H9 (cell line): ENCODE measurements at regions not wholly inside any gene's neighbourhood (a gene's known extent, or its start where the extent isn't known, plus 50 kb on each side); places are given as distances from the start of the nearest gene placed in this dataset.

Experiments
- DNase-seq: peaks from one replicate; pipeline ENCODE4 v3.0.0-alpha.2; 2017
- H2AFZ ChIP-seq: one replicate; pipeline ENCODE4 v1.6.1; 2013; ENCODE audit warnings: mild to moderate bottlenecking, low read length, control low read depth, moderate library complexity
- H2AK5ac ChIP-seq: 2 replicates; pipeline ENCODE4 v1.6.1; 2013; ENCODE audit warnings: low read length, control low read depth, mixed read lengths; ENCODE audit not compliant: insufficient read length
- H2BK120ac ChIP-seq: one replicate; pipeline ENCODE4 v1.6.1; 2013; ENCODE audit warnings: low read depth, mild to moderate bottlenecking, low read length, control low read depth, inconsistent platforms; ENCODE audit not compliant: poor library complexity, severe bottlenecking
- H2BK12ac ChIP-seq: 2 replicates; pipeline ENCODE4 v1.6.1; 2013; ENCODE audit warnings: low read length, control low read depth, mixed read lengths, low read depth; ENCODE audit not compliant: insufficient read length
- H2BK15ac ChIP-seq: 2 replicates; pipeline ENCODE4 v1.6.1; 2013; ENCODE audit warnings: low read depth, low read length, control low read depth
- H2BK20ac ChIP-seq: one replicate; pipeline ENCODE4 v1.6.1; 2013; ENCODE audit warnings: low read depth, mild to moderate bottlenecking, low read length, control low read depth, inconsistent platforms; ENCODE audit not compliant: poor library complexity, severe bottlenecking
- H2BK5ac ChIP-seq: 2 replicates; pipeline ENCODE4 v1.6.1; 2013; ENCODE audit warnings: low read length, control low read depth, mixed read lengths; ENCODE audit not compliant: insufficient read length
- H3K14ac ChIP-seq: 2 replicates; pipeline ENCODE4 v1.6.1; 2013; ENCODE audit warnings: low read length, control low read depth; ENCODE audit not compliant: insufficient read depth
- H3K18ac ChIP-seq: 2 replicates; pipeline ENCODE4 v1.6.1; 2013; ENCODE audit warnings: low read depth, mild to moderate bottlenecking, mixed read lengths, low read length, control low read depth; ENCODE audit not compliant: insufficient read length
- H3K23ac ChIP-seq: 2 replicates; pipeline ENCODE4 v1.6.1; 2013; ENCODE audit warnings: low read length, control low read depth, mixed read lengths, low read depth; ENCODE audit not compliant: insufficient read length
- H3K23me2 ChIP-seq: 2 replicates; pipeline ENCODE4 v1.6.1; 2013; ENCODE audit warnings: low read depth, mild to moderate bottlenecking, mixed read lengths, low read length, control low read depth; ENCODE audit not compliant: insufficient read length, poor library complexity, severe bottlenecking
- H3K27ac ChIP-seq: 2 replicates; pipeline ENCODE4 v1.5.1; 2013; ENCODE audit warnings: low read length, control low read depth, mixed read lengths, low read depth; ENCODE audit not compliant: insufficient read length
- H3K27me3 ChIP-seq: 2 replicates; pipeline ENCODE4 v1.6.1; 2013; ENCODE audit warnings: low read length, control low read depth, inconsistent platforms; ENCODE audit not compliant: insufficient read depth
- H3K4ac ChIP-seq: 2 replicates; pipeline ENCODE4 v1.6.1; 2013; ENCODE audit warnings: low read depth, mild to moderate bottlenecking, control low read depth, inconsistent platforms, low read length, moderate library complexity
- H3K4me1 ChIP-seq: 2 replicates; pipeline ENCODE4 v1.6.1; 2013; ENCODE audit warnings: low read length, control low read depth, inconsistent platforms; ENCODE audit not compliant: insufficient read depth
- H3K4me2 ChIP-seq: 2 replicates; pipeline ENCODE4 v1.6.1; 2013; ENCODE audit warnings: low read length, control low read depth, mixed read lengths; ENCODE audit not compliant: insufficient read length, insufficient read depth
- H3K56ac ChIP-seq: 2 replicates; pipeline ENCODE4 v1.6.1; 2013; ENCODE audit warnings: low read depth, mild to moderate bottlenecking, mixed read lengths, low read length, control low read depth; ENCODE audit not compliant: insufficient read length
- H3K79me1 ChIP-seq: 2 replicates; pipeline ENCODE4 v1.6.1; 2013; ENCODE audit warnings: low read depth, mild to moderate bottlenecking, moderate library complexity, low read length, control low read depth, inconsistent platforms; ENCODE audit not compliant: insufficient read depth, poor library complexity, severe bottlenecking
- H3K79me2 ChIP-seq: 2 replicates; pipeline ENCODE4 v1.6.1; 2013; ENCODE audit warnings: low read length, control low read depth, inconsistent platforms; ENCODE audit not compliant: insufficient read depth
- H3K9ac ChIP-seq: 2 replicates; pipeline ENCODE4 v1.6.1; 2013; ENCODE audit warnings: low read length, control low read depth, mixed read lengths; ENCODE audit not compliant: insufficient read length; ENCODE audit errors: extremely low read depth
- H3K9me3 ChIP-seq: one replicate; pipeline ENCODE4 v1.6.1; 2013; ENCODE audit warnings: low read depth, low read length, inconsistent platforms; ENCODE audit not compliant: control insufficient read depth
- H3T11ph ChIP-seq: one replicate; pipeline ENCODE4 v1.6.1; 2013; ENCODE audit warnings: mild to moderate bottlenecking, low read length, control low read depth, inconsistent platforms
- H4K20me1 ChIP-seq: one replicate; pipeline ENCODE4 v1.6.1; 2013; ENCODE audit not compliant: control insufficient read depth, insufficient read length, insufficient read depth
- H4K5ac ChIP-seq: 2 replicates; pipeline ENCODE4 v1.6.1; 2013; ENCODE audit warnings: low read depth, mild to moderate bottlenecking, mixed read lengths, low read length, control low read depth; ENCODE audit not compliant: insufficient read length
- H4K8ac ChIP-seq: replicated peaks from 2 replicates; pipeline ENCODE4 v1.6.1; 2013; ENCODE audit warnings: low read length, control low read depth, mixed read lengths, low read depth; ENCODE audit not compliant: insufficient read length
- H4K91ac ChIP-seq: 2 replicates; pipeline ENCODE4 v1.6.1; 2013; ENCODE audit warnings: low read depth, mild to moderate bottlenecking, moderate library complexity, mixed read lengths, low read length, control low read depth; ENCODE audit not compliant: insufficient read length
- H3K27ac Mint-ChIP-seq, 3 experiments: 2 replicates in 2 of 3; 3 replicates in 1 of 3; pipeline ENCODE4 v1.8.0; 2020 to 2021; ENCODE audit warnings: mixed read lengths in 3 of 3, mild to moderate bottlenecking in 1 of 3, moderate library complexity in 1 of 3
- H3K27me3 Mint-ChIP-seq: 2 replicates; pipeline ENCODE4 v1.8.0; 2021; ENCODE audit warnings: low read depth, mild to moderate bottlenecking, moderate library complexity, mixed read lengths
- H3K36me3 Mint-ChIP-seq, 3 experiments: 2 replicates in 2 of 3; 3 replicates in 1 of 3; pipeline ENCODE4 v1.8.0; 2020 to 2021; ENCODE audit warnings: low read depth in 3 of 3, mixed read lengths in 3 of 3; ENCODE audit not compliant: insufficient read depth in 1 of 3
- H3K4me1 Mint-ChIP-seq, 2 experiments: 2 replicates each; pipeline ENCODE4 v1.8.0; 2020; ENCODE audit warnings: mixed read lengths in 2 of 2
- H3K4me3 Mint-ChIP-seq, 2 experiments: 2 replicates in 1 of 2; 3 replicates in 1 of 2; pipeline ENCODE4 v1.8.0; 2020 to 2021; ENCODE audit warnings: mild to moderate bottlenecking in 2 of 2, mixed read lengths in 2 of 2, moderate library complexity in 1 of 2
- H3K9me3 Mint-ChIP-seq, 2 experiments: 2 replicates in 1 of 2; 3 replicates in 1 of 2; pipeline ENCODE4 v1.8.0; 2020; ENCODE audit warnings: mild to moderate bottlenecking in 2 of 2, mixed read lengths in 2 of 2, moderate library complexity in 1 of 2
- WGBS: extraction: QIAGEN DNeasy Blood & Tissue Kit; methylation state at CpG from one replicate; pipeline ENCODE4 v1.1.7; 2013; ENCODE audit warnings: missing lambda C conversion rate, low lambda C conversion rate, mixed read lengths; ENCODE audit not compliant: insufficient read length; ENCODE audit errors: extremely low coverage; 5-methylcytosine and 5-hydroxymethylcytosine counted together
- TF ChIP-seq, protein P1 (sequence below): fragments of 200-600 bp; sonication (generic); conservative IDR thresholded peaks from 3 replicates; pipeline ENCODE4 v1.8.0; 2021; ENCODE audit warnings: antibody characterized with exemption, mild to moderate bottlenecking

DNA sequence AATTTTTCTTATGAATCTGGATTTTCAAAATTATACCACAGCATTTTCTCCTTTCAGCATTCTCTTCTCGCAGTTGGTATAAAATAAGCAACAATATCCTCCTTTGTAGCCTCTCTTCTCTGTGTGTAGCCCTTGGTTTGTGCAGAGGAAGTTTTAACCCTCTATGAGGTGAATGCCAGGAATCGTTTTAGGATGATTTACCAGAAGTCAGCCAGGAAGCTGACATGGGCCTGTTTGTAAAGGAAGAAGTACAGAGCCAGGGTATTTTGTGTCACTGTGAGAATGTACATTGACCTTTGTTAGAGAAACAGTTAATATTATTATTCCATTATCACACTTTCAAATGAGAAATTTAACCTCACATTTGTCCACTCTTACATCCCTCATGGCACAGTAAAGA is 88.9 kb upstream of the RPL34 start:
- no peak overlapping the region for H3K18ac ChIP-seq
- no peak overlapping the region for H2BK120ac ChIP-seq
- no peak overlapping the region for H3K4me2 ChIP-seq
- H3T11ph ChIP-seq: no peak overlapping the region
- peaks cover 2 to 3% of the 10 kb centered on the region in 2 experiments for H3K4me1 Mint-ChIP-seq
- no peak overlapping the region for H3K4me3 Mint-ChIP-seq
- no peak overlapping the region for H2BK15ac ChIP-seq
- H3K56ac ChIP-seq: no peak overlapping the region
- H3K4ac ChIP-seq: no peak overlapping the region
- H3K9me3 Mint-ChIP-seq: no peaks in the 10 kb centered on the region
- no peak overlapping the region for H2BK20ac ChIP-seq
- peaks cover 2% of the 10 kb centered on the region; the same call in 1 of the 2 replicates for H3K27me3 Mint-ChIP-seq
- no peak overlapping the region for H2AK5ac ChIP-seq
- WGBS: no CpG with 5 or more reads among the region's 2 CpGs
- no peak overlapping the region for H3K14ac ChIP-seq
- no peaks in the 10 kb centered on the region for H3K9me3 ChIP-seq
- no peaks in the 10 kb centered on the region for H3K79me2 ChIP-seq
- H3K36me3 Mint-ChIP-seq: no peaks in the 10 kb centered on the region
- no peak overlapping the region for H4K5ac ChIP-seq
- H4K20me1 ChIP-seq: no peaks in the 10 kb centered on the region
- H3K4me1 ChIP-seq: no peaks in the 10 kb centered on the region
- no peak overlapping the region for H2BK12ac ChIP-seq
- DNase-seq: no peak
- H3K23ac ChIP-seq: no peak overlapping the region
- no peaks in the 10 kb centered on the region for H3K23me2 ChIP-seq
- no peaks in the 10 kb centered on the region for H3K27me3 ChIP-seq
- TF ChIP-seq, protein P1, sequence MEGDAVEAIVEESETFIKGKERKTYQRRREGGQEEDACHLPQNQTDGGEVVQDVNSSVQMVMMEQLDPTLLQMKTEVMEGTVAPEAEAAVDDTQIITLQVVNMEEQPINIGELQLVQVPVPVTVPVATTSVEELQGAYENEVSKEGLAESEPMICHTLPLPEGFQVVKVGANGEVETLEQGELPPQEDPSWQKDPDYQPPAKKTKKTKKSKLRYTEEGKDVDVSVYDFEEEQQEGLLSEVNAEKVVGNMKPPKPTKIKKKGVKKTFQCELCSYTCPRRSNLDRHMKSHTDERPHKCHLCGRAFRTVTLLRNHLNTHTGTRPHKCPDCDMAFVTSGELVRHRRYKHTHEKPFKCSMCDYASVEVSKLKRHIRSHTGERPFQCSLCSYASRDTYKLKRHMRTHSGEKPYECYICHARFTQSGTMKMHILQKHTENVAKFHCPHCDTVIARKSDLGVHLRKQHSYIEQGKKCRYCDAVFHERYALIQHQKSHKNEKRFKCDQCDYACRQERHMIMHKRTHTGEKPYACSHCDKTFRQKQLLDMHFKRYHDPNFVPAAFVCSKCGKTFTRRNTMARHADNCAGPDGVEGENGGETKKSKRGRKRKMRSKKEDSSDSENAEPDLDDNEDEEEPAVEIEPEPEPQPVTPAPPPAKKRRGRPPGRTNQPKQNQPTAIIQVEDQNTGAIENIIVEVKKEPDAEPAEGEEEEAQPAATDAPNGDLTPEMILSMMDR: no peak
- H4K8ac ChIP-seq: no peak overlapping the region
- H3K79me1 ChIP-seq: no peaks in the 10 kb centered on the region
- no peak overlapping the region for H3K9ac ChIP-seq
- no peak overlapping the region for H2BK5ac ChIP-seq
- no peak overlapping the region for H3K27ac Mint-ChIP-seq
- no peak overlapping the region for H2AFZ ChIP-seq
- H4K91ac ChIP-seq: no peak overlapping the region
- H3K27ac ChIP-seq: no peak overlapping the region
